Lung (tissue), 11 donors: ENCODE measurements at regions not wholly inside any gene's neighbourhood (a gene's known extent, or its start where the extent isn't known, plus 50 kb on each side); places are given as distances from the start of the nearest gene placed in this dataset.
A peak's percentile ranks its signal among the peaks of the same experiment; 100 is the strongest.

ENCODE experiments used
- ATAC-seq: fragments of 200-7000 bp; cut with Tn5 transposase; one replicate; pipeline ENCODE4 v1.9.1; 2020; ENCODE audit warnings: moderate number of reproducible peaks; ENCODE audit not compliant: insufficient read depth, low FRiP score
- DNase-seq, 3 donors: peaks; one replicate each; pipeline ENCODE4 v3.0.0-alpha.2; 2013 to 2017
- H3K27ac ChIP-seq, 2 donors: one replicate each; pipeline ENCODE4 v1.5.1; 2013; ENCODE audit warnings: mild to moderate bottlenecking in 2 of 2, moderate library complexity in 2 of 2, control low read depth in 1 of 2, inconsistent platforms in 1 of 2, low read depth in 1 of 2, low read length in 1 of 2
- H3K27me3 ChIP-seq, 3 donors: one replicate each; pipeline ENCODE4 v1.5.1; 2013; ENCODE audit warnings: low read length in 2 of 3; ENCODE audit not compliant: control insufficient read depth in 3 of 3, insufficient read depth in 3 of 3
- H3K36me3 ChIP-seq, 4 donors: one replicate each; pipeline ENCODE4 v1.5.1; 2013; ENCODE audit warnings: low read length in 4 of 4, mild to moderate bottlenecking in 1 of 4, moderate library complexity in 1 of 4; ENCODE audit not compliant: control insufficient read depth in 4 of 4, insufficient read depth in 4 of 4
- H3K4me1 ChIP-seq, 5 donors: one replicate each; pipeline ENCODE4 v1.5.1; 2013; ENCODE audit warnings: low read length in 5 of 5, mild to moderate bottlenecking in 2 of 5, moderate library complexity in 1 of 5; ENCODE audit not compliant: control insufficient read depth in 5 of 5, insufficient read depth in 5 of 5
- H3K4me3 ChIP-seq: one replicate; pipeline ENCODE4 v1.5.1; 2013; ENCODE audit warnings: mild to moderate bottlenecking, control low read depth, moderate library complexity
- H3K9ac ChIP-seq, 2 donors: one replicate each; pipeline ENCODE4 v1.5.1; 2013; ENCODE audit warnings: low read length in 2 of 2, control low read depth in 1 of 2; ENCODE audit not compliant: insufficient read depth in 1 of 2
- H3K9me3 ChIP-seq, 4 donors: one replicate each; pipeline ENCODE4 v1.5.1; 2013; ENCODE audit warnings: low read length in 3 of 4, mild to moderate bottlenecking in 1 of 4, moderate library complexity in 1 of 4; ENCODE audit not compliant: control insufficient read depth in 4 of 4, insufficient read depth in 3 of 4
- CTCF ChIP-seq: IDR thresholded peaks from 2 replicates; pipeline ENCODE4 v1.5.1; 2012; ENCODE audit warnings: mild to moderate bottlenecking; ENCODE audit errors: control extremely low read depth, extremely low read depth
- WGBS, 2 donors: extraction: QIAGEN DNeasy Blood & Tissue Kit; methylation state at CpG; one replicate each; pipeline ENCODE4 v1.1.7; 2013; 5-methylcytosine and 5-hydroxymethylcytosine counted together
- donor health status: control.
- donor health status: control.
- donor health status: Bipolar disorder and iron deficiency.
- donor health status: healthy.
- donor health status: DM: yes; HTN: yes; CAD: no.

DNA sequence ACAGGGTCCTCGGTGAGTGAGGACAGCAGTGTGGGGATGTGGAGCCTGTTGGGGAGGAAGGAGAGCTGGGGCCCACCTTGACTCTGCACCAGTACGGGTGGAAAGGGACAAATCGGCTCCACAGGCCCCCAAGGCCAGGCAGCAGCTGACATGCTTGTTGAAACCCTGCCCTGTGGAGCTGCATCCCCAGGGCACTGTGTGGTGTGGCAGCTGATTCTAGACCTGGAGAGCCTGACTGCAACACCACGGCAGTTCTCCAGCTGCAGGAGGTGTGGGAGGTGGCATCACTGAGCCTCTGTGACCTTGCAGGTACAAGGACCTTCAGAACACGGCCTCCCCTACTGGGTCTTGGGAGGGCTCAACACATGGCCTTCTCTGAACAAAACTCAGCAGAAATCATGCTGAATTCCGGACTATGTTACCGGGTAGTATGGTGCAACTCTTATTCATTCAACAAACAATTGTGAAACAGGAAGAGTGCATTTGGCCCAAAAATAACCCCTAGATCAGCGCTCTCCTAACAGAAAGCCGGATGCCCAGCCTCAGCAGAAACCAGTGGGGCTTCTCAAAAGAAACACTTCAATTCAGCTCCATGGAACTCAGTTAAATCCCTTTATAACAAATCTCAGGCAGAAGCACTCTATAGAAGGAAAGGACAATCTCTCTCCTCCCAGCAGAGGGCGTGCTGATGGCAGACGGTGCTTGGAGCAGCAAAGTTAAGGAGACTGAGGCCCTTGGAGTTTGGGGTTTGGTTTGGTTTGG lies 104.4 kb upstream of the SALL3 start:
- peak in 2 of 3 donors; percentile 27 to 35 for DNase-seq
- H3K4me1 ChIP-seq = no peaks in the 10 kb centered on the region
- no peaks in the 10 kb centered on the region for H3K9me3 ChIP-seq
- no peak for ATAC-seq
- H3K27me3 ChIP-seq = peaks cover 0 to 27% (median 0%) of the 10 kb centered on the region in 3 donors
- WGBS, 2 donors = 44 to 49% methylated on average over 11 of the region's 11 CpGs
- no peaks in the 10 kb centered on the region for H3K36me3 ChIP-seq
- no peak overlapping the region for H3K27ac ChIP-seq
- peak; percentile 20 for TF ChIP-seq CTCF
- no peak overlapping the region for H3K9ac ChIP-seq
- no peak overlapping the region for H3K4me3 ChIP-seq

DNA sequence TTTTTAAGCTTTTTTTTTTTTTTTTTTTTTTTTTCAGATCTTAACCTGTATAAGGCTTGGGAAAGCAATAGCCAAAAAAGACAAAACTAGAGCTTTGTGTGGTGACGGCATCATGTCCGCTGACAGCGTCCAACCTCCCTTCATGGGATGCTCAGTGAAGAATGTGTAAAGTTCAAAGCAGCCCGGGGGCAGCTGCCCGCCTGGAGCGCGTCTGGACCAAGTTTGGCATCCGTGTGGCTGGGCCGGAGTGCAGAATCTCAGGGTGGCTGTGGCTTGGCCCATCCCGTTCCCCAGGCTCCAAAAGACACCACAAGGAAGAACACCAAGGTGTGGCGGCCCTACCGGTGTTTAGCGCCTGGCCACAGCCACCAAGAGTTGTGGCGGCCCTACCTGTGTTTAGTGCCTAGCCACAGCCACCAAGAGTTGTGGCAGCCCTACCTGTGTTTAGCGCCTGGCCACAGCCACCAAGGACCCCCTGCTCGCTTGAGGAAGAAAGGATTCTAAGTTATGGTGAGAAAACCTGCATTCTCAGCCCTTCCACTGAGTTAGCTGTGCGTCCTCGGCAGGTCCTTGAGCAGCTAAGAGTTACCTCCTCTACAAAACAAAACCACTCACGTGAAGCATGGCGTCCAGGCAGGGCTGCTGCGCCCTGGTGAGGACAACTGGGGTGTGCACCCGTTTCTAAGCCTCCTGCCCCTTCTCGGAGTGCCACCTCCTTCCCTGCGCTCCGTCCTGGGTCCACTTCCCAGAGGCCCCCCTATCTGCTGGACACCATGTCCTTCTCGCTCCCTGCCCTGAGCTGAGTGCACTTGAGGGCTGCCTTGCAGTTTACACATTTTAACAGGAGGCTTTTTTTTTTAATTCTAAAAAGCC lies 103.6 kb upstream of the SALL3 start:
- WGBS, 2 donors = 84 to 94% methylated on average over 26 of the region's 26 CpGs
- no peak for TF ChIP-seq CTCF

DNA sequence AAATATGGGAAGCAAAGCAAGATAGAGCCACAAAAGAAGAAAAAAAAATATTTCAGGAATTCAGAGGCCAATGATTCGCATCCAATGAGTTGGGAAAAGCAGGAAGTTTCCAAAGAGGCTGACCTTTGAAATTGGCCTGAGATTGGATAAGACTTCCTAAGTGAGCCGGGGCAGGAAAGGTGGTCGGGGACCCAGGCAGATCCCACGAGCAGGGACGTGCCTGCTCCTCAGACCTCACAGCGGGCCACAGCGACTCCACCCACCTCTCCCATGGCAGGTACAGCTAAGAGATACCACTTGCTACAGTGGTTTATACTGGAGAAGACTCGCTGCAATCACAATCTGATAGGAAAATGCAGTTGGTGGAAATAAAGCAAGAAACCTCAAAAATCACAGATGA lies 102.8 kb upstream of the SALL3 start:
- no peak overlapping the region for H3K27ac ChIP-seq
- H3K36me3 ChIP-seq = no peaks in the 10 kb centered on the region
- H3K4me3 ChIP-seq = no peak overlapping the region
- DNase-seq (no peak), ATAC-seq (no peak)
- H3K9ac ChIP-seq = no peak overlapping the region
- no peaks in the 10 kb centered on the region for H3K4me1 ChIP-seq
- WGBS, 2 donors = 45 to 48% methylated on average over 8 of the region's 8 CpGs
- no peak for TF ChIP-seq CTCF
- H3K27me3 ChIP-seq = peaks cover 0 to 22% (median 0%) of the 10 kb centered on the region in 3 donors
- H3K9me3 ChIP-seq = no peaks in the 10 kb centered on the region

More for the DNA sequence above, 103.6 kb upstream of the SALL3 start:
- no peak for ATAC-seq
- no peak overlapping the region for H3K4me3 ChIP-seq
- H3K9me3 ChIP-seq = no peaks in the 10 kb centered on the region
- H3K27me3 ChIP-seq = peaks cover 0 to 23% (median 0%) of the 10 kb centered on the region in 3 donors
- H3K36me3 ChIP-seq = no peaks in the 10 kb centered on the region
- no peak for DNase-seq
- H3K27ac ChIP-seq = no peak overlapping the region
- H3K4me1 ChIP-seq = no peaks in the 10 kb centered on the region
- H3K9ac ChIP-seq = no peak overlapping the region
